Duodenal mucosa (tissue), 2 donors: ENCODE measurements at regions not wholly inside any gene's neighbourhood (a gene's known extent, or its start where the extent isn't known, plus 50 kb on each side); places are given as distances from the start of the nearest gene placed in this dataset.

Experiments used
- H3K27ac ChIP-seq: one replicate; pipeline ENCODE4 v1.7.0; 2013; ENCODE audit warnings: low read depth, low read length
- H3K27me3 ChIP-seq, 2 donors: one replicate each; pipeline ENCODE4 v1.7.0; 2013; ENCODE audit warnings: low read length in 2 of 2, control low read depth in 1 of 2; ENCODE audit not compliant: insufficient read depth in 2 of 2, control insufficient read depth in 1 of 2
- H3K36me3 ChIP-seq, 2 donors: one replicate each; pipeline ENCODE4 v1.7.0; 2013; ENCODE audit warnings: low read length in 2 of 2, control low read depth in 1 of 2; ENCODE audit not compliant: insufficient read depth in 2 of 2, control insufficient read depth in 1 of 2
- H3K4me1 ChIP-seq, 2 donors: one replicate each; pipeline ENCODE4 v1.7.0; 2013; ENCODE audit warnings: low read length in 2 of 2, control low read depth in 1 of 2; ENCODE audit not compliant: insufficient read depth in 2 of 2, control insufficient read depth in 1 of 2
- H3K4me3 ChIP-seq, 2 donors: one replicate each; pipeline ENCODE4 v1.7.0; 2013; ENCODE audit warnings: low read length in 2 of 2, low read depth in 1 of 2
- H3K9ac ChIP-seq, 2 donors: one replicate each; pipeline ENCODE4 v1.7.0; 2013; ENCODE audit warnings: low read length in 2 of 2, low read depth in 1 of 2
- H3K9me3 ChIP-seq, 2 donors: one replicate each; pipeline ENCODE4 v1.7.0; 2013; ENCODE audit warnings: low read length in 2 of 2, control low read depth in 1 of 2; ENCODE audit not compliant: control insufficient read depth in 1 of 2

DNA sequence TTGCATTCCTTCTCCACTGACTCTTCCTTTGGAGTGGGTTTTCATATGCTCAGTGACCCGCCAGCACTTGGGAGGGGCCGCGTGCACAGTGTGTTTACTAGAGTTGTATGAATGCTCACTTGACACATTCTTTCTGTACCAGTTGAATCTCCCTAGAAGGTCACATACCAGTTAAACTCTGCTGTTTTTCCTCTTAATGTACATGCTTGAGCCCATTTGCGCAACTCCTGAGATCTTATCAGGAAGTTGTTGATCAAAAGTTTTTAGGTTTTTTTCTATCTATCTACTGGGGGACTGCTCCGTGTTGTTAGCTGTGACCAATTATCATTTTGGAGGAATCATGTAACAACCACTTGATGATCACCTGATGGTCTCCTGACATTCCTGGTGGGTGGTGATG, 392.7 kb downstream of the CDH9 start:
- no peak overlapping the region for H3K9ac ChIP-seq
- no peak overlapping the region for H3K27ac ChIP-seq
- H3K4me3 ChIP-seq = no peak overlapping the region
- no peaks in the 10 kb centered on the region for H3K4me1 ChIP-seq
- no peaks in the 10 kb centered on the region for H3K36me3 ChIP-seq
- peaks cover 13 to 24% of the 10 kb centered on the region in 2 donors for H3K9me3 ChIP-seq
- H3K27me3 ChIP-seq = no peaks in the 10 kb centered on the region

- Histone ChIP-seq H3K27me3 (no peaks in the 10 kb centered on the region), H3K27ac (no peak overlapping the region), H3K9ac (no peak overlapping the region), H3K9me3 (peaks cover 11 to 25% of the 10 kb centered on the region in 2 donors), H3K4me1 (no peaks in the 10 kb centered on the region), H3K36me3 (no peaks in the 10 kb centered on the region), H3K4me3 (no peak overlapping the region)
Measured at GRCh38 chr5:26641492-26641891, 396.9 kb downstream of the CDH9 start.

DNA sequence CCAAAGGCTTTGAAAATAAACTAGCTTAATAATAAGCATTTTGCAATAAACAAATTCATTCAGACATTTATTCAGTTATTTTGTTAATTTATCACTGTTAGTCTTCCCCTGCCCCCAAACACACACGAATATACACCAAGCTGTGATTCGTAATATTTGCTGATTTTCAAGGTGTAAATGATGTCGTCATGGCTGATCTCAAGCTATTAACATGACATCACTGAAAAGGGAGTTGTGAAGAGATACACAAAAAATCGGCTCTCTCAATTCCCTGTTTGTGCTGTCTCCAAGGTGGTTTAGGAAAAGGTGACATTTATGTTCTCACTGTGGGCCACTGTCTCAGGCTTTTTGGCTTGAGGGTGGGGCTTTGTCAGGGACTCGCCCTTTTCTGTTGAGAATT, 413.3 kb downstream of the CDH9 start:
- H3K4me3 ChIP-seq = no peak overlapping the region
- no peaks in the 10 kb centered on the region for H3K27me3 ChIP-seq
- H3K27ac ChIP-seq = no peak overlapping the region
- peaks cover 4% of the 10 kb centered on the region in 2 donors for H3K9me3 ChIP-seq
- no peak overlapping the region for H3K9ac ChIP-seq
- no peaks in the 10 kb centered on the region for H3K36me3 ChIP-seq
- no peaks in the 10 kb centered on the region for H3K4me1 ChIP-seq

DNA sequence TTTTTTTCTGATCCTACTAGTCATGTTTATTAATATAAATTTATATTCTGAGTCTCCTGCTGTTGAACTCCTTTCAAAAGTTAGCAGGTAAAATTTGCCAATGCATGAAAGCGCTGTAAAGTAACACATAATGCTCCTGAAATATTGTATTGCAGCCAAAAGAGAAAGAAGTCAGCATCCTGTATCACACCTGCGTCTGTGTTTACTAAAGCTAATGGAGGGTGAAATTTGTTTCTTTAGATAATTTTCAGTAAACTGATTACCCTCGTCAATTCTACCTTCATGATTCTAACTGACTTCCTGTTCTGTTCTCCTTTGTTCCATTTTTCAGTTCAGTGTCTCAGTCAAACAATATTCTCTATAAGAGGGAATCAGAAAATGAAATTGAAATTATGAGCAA, 415.4 kb downstream of the CDH9 start:
- H3K9ac ChIP-seq = no peak overlapping the region
- H3K4me3 ChIP-seq = no peak overlapping the region
- H3K27me3 ChIP-seq = no peaks in the 10 kb centered on the region
- H3K36me3 ChIP-seq = no peaks in the 10 kb centered on the region
- no peaks in the 10 kb centered on the region for H3K4me1 ChIP-seq
- H3K27ac ChIP-seq = no peak overlapping the region
- H3K9me3 ChIP-seq = peaks cover 4 to 6% of the 10 kb centered on the region in 2 donors

DNA sequence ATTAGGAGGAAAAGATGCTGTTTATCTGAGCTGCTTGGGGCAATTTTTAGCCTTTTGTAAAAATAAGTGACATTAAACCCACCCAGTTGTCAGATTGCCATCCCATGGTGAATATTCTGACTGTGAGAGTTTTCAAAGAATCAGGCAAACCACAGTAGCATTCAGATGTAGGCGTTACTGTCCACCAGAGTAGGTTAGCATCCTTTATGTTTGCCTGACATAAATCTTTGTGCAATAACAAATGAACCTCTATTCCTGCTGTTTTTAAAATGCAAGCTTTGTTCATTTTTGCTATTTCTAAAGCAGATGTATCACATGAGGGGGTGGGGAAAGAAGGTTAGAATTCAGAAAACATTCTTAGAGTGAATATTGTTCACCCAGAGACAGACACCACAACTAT, 427.8 kb downstream of the CDH9 start:
- no peaks in the 10 kb centered on the region for H3K36me3 ChIP-seq
- H3K27ac ChIP-seq = no peak overlapping the region

GRCh38 chr5:26601563-26601962, 436.8 kb downstream of the CDH9 start:
- no peaks in the 10 kb centered on the region for H3K27me3 ChIP-seq
- H3K9me3 ChIP-seq = peaks cover 5 to 13% of the 10 kb centered on the region in 2 donors
- no peaks in the 10 kb centered on the region for H3K4me1 ChIP-seq

More for the DNA sequence above, 427.8 kb downstream of the CDH9 start:
- H3K9me3 ChIP-seq = peaks cover 11 to 19% of the 10 kb centered on the region in 2 donors
- H3K4me3 ChIP-seq = no peak overlapping the region
- H3K9ac ChIP-seq = no peak overlapping the region
- H3K27me3 ChIP-seq = no peaks in the 10 kb centered on the region
- H3K4me1 ChIP-seq = no peaks in the 10 kb centered on the region

DNA sequence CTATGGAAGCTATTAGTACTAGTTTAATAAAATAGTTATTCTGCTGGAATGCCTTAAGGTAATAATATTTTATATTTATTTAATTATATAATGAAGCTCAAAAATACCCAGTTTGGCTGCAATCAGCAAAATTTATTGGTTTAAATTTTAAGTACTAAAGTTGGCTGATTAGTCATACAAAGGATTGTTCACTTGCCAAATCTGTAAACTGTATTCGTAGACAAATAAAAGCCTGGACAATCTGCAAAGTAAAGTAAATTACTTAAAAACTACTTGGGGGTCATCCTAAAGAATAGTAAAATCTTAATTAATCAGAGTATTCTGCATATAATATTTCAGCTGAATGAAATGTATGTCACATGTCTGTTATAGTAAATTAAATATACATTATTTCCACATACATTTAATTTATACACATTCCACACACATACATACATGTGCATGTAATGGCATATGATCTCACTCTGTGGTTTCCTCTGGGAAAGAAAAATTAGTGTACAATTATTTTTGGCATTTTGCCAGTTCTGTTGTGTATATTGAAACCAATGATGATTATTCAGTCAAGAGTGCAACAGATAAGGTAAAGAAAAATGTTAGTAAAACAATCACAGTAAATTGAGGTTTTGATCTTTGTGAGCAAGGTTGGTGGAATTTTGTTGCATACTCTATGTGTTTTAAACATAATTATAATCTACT, 455.9 kb downstream of the CDH9 start:
- no peak overlapping the region for H3K9ac ChIP-seq
- H3K27ac ChIP-seq = no peak overlapping the region
- peaks cover 9 to 10% of the 10 kb centered on the region in 2 donors for H3K9me3 ChIP-seq
- no peaks in the 10 kb centered on the region for H3K4me1 ChIP-seq
- no peak overlapping the region for H3K4me3 ChIP-seq
- H3K27me3 ChIP-seq = no peaks in the 10 kb centered on the region
- H3K36me3 ChIP-seq = no peaks in the 10 kb centered on the region

More at GRCh38 chr5:26601563-26601962, 436.8 kb downstream of the CDH9 start:
- Histone ChIP-seq H3K27ac (no peak overlapping the region), H3K9ac (no peak overlapping the region), H3K4me3 (no peak overlapping the region), H3K36me3 (no peaks in the 10 kb centered on the region)

DNA sequence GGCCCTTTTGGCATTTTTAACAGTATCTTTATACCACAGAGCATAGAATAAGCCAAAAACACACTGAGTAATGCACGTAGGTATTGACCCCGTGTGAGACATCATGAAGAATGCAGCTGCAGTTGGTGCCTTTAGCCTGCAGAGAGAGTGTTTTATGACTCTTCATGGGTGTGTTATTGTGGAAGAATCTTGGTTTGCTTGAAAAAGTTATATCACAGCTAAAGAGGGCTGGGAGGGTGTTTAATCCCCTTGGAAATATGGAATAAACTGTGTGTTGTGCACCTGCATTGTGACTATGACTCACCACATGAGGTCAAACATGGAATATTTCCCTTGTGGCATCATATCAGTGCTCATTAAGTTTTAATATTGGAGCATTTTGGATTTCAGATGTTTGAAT, 458.7 kb downstream of the CDH9 start:
- Histone ChIP-seq H3K27ac (no peak overlapping the region), H3K4me3 (no peak overlapping the region), H3K9ac (no peak overlapping the region), H3K9me3 (peaks cover 3 to 9% of the 10 kb centered on the region in 2 donors), H3K36me3 (no peaks in the 10 kb centered on the region), H3K4me1 (no peaks in the 10 kb centered on the region), H3K27me3 (no peaks in the 10 kb centered on the region)

- Histone ChIP-seq H3K4me1 (no peaks in the 10 kb centered on the region), H3K9me3 (peaks cover 3 to 9% of the 10 kb centered on the region in 2 donors), H3K27me3 (no peaks in the 10 kb centered on the region), H3K36me3 (no peaks in the 10 kb centered on the region), H3K9ac (no peak overlapping the region), H3K4me3 (no peak overlapping the region), H3K27ac (no peak overlapping the region)
Measured at GRCh38 chr5:26578002-26578401, 460.4 kb downstream of the CDH9 start.

DNA sequence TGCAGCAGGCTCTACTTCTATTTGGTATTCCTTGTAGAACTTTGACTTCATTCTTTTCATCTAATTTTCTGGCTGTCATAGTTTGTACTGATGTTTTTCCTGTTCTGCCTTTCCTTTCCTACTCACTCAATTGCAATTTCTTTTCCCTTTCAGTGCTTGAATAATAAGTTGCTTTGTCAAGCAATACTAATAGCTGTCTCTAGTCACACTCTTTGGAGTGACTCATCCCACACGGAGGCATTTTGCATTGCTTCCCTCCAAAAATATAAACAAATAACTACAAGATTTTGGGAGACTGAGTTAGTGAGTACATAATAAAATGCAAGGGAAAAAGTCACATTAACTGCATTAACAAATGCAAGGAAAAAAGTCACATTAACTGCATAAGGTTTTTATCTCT, 465.9 kb downstream of the CDH9 start:
- Histone ChIP-seq H3K36me3 (no peaks in the 10 kb centered on the region), H3K4me1 (no peaks in the 10 kb centered on the region), H3K9ac (no peak overlapping the region), H3K9me3 (peaks cover 9 to 28% of the 10 kb centered on the region in 2 donors), H3K4me3 (no peak overlapping the region), H3K27ac (no peak overlapping the region), H3K27me3 (no peaks in the 10 kb centered on the region)
